H1 (cell line): ENCODE measurements at regions not wholly inside any gene's neighbourhood (a gene's known extent, or its start where the extent isn't known, plus 50 kb on each side); places are given as distances from the start of the nearest gene placed in this dataset.

Experiments used
- CTCF ChIA-PET: fragments of 300-600 bp; sonication (Branson Sonifier 250); formaldehyde crosslinking; loops from one replicate; lab custom pipeline; 2021; ENCODE audit not compliant: partially characterized antibody; lab: Charles Lee
- POLR2A ChIA-PET: fragments of 300-600 bp; sonication (Branson Sonifier 250); formaldehyde crosslinking; loops from one replicate; lab custom pipeline; 2021; ENCODE audit warnings: inconsistent platforms; ENCODE audit not compliant: partially characterized antibody; lab: Charles Lee
- DNase-seq, 2 experiments: peaks; one replicate each; pipeline versions ENCODE4 v3.0.0 to v3.0.0-alpha.2; 2010 to 2022; ENCODE audit warnings: low spot score in 2 of 2, low read depth in 1 of 2, mixed read lengths in 1 of 2
- FAIRE-seq: peaks from 2 replicates; lab custom pipeline; 2011; peaks lifted over from hg19 to GRCh38; lab: Jason Lieb, UNC
- H2AFZ ChIP-seq: 2 replicates; pipeline ENCODE4 v1.8.1; 2012; ENCODE audit warnings: low read length, inconsistent platforms
- H2AK5ac ChIP-seq: 2 replicates; pipeline ENCODE4 v1.6.1; 2013; ENCODE audit warnings: low read depth, low read length
- H2BK120ac ChIP-seq: replicated peaks from 2 replicates; pipeline ENCODE3; 2013; ENCODE audit warnings: low read depth, low read length, inconsistent platforms
- H2BK12ac ChIP-seq: 2 replicates; pipeline ENCODE4 v1.6.1; 2013; ENCODE audit warnings: low read depth, low read length
- H2BK15ac ChIP-seq: 2 replicates; pipeline ENCODE4 v1.6.1; 2013; ENCODE audit warnings: low read length
- H2BK20ac ChIP-seq: 2 replicates; pipeline ENCODE4 v1.6.1; 2013; ENCODE audit warnings: low read length
- H2BK5ac ChIP-seq: 2 replicates; pipeline ENCODE4 v1.6.1; 2013; ENCODE audit warnings: low read depth, low read length
- H3K14ac ChIP-seq: 2 replicates; pipeline ENCODE4 v1.6.1; 2013; ENCODE audit warnings: inconsistent platforms; ENCODE audit not compliant: insufficient read length
- H3K18ac ChIP-seq: 2 replicates; pipeline ENCODE4 v1.6.1; 2013; ENCODE audit warnings: low read length; ENCODE audit errors: extremely low read depth
- H3K23ac ChIP-seq: 2 replicates; pipeline ENCODE4 v1.6.1; 2013; ENCODE audit warnings: inconsistent platforms; ENCODE audit not compliant: insufficient read length
- H3K23me2 ChIP-seq: 2 replicates; pipeline ENCODE4 v1.6.1; 2013; ENCODE audit warnings: low read depth, low read length
- H3K27ac ChIP-seq: 2 replicates; pipeline ENCODE4 v1.6.1; 2011; ENCODE audit warnings: low read depth, low read length, inconsistent platforms
- H3K27me3 ChIP-seq, 4 experiments: replicated peaks in 1 of 4; 1 replicate in 1 of 4; 2 replicates in 3 of 4; pipeline versions ENCODE4 v1.6.1 to v1.8.1; 2011 to 2013; ENCODE audit warnings: low read length in 3 of 4, mild to moderate bottlenecking in 3 of 4, inconsistent platforms in 2 of 4, mixed read lengths in 2 of 4, moderate library complexity in 1 of 4; ENCODE audit not compliant: control insufficient read depth in 3 of 4, insufficient read depth in 3 of 4; ENCODE audit errors: extremely low read depth in 1 of 4
- H3K36me3 ChIP-seq, 4 experiments: 2 replicates each; pipeline versions ENCODE4 v1.6.1 to v1.8.1; 2011 to 2013; ENCODE audit warnings: mild to moderate bottlenecking in 4 of 4, low read length in 3 of 4, moderate library complexity in 2 of 4, control low read depth in 1 of 4, inconsistent platforms in 1 of 4; ENCODE audit not compliant: insufficient read depth in 4 of 4, control insufficient read depth in 2 of 4
- H3K4ac ChIP-seq: replicated peaks from 2 replicates; pipeline ENCODE3; 2013; ENCODE audit warnings: low read length, low read depth, mixed read lengths, inconsistent platforms; ENCODE audit not compliant: insufficient read length
- H3K4me1 ChIP-seq, 4 experiments: replicated peaks in 1 of 4; 1 replicate in 1 of 4; 2 replicates in 3 of 4; pipeline versions ENCODE4 v1.6.1 to v1.8.1; 2011 to 2013; ENCODE audit warnings: low read length in 3 of 4, inconsistent platforms in 2 of 4, mixed read lengths in 1 of 4; ENCODE audit not compliant: insufficient read depth in 4 of 4, control insufficient read depth in 3 of 4
- H3K4me2 ChIP-seq, 2 experiments: 2 replicates each; pipeline versions ENCODE4 v1.6.1 to v1.8.1; 2011 to 2013; ENCODE audit warnings: low read depth in 2 of 2, low read length in 2 of 2, control low read depth in 1 of 2, inconsistent platforms in 1 of 2, mild to moderate bottlenecking in 1 of 2; ENCODE audit not compliant: insufficient read depth in 1 of 2
- H3K4me3 ChIP-seq, 4 experiments: fragments of 200-600, 300-600 bp in 1 of 4; sonication (generic), shearing (Covaris generic), sonication (Bioruptor Twin) in 1 of 4; 2 replicates each; pipeline versions ENCODE4 v1.5.1 to v1.8.1; 2011 to 2016; ENCODE audit warnings: low read length in 4 of 4, low read depth in 3 of 4, control low read depth in 2 of 4, inconsistent platforms in 2 of 4, mild to moderate bottlenecking in 2 of 4, mixed read lengths in 1 of 4, moderate library complexity in 1 of 4; ENCODE audit not compliant: insufficient read depth in 2 of 4; ENCODE audit errors: extremely low read depth in 1 of 4
- H3K56ac ChIP-seq: replicated peaks from 2 replicates; pipeline ENCODE3; 2013; ENCODE audit warnings: low read depth, mild to moderate bottlenecking, mixed read lengths, low read length, inconsistent platforms; ENCODE audit not compliant: insufficient read length
- H3K79me1 ChIP-seq: 2 replicates; pipeline ENCODE4 v1.6.1; 2013; ENCODE audit warnings: low read depth, low read length, control low read depth
- H3K79me2 ChIP-seq, 2 experiments: 2 replicates each; pipeline versions ENCODE4 v1.6.1 to v1.8.1; 2012 to 2013; ENCODE audit warnings: low read length in 2 of 2, mild to moderate bottlenecking in 2 of 2, inconsistent platforms in 1 of 2; ENCODE audit not compliant: insufficient read depth in 2 of 2, control insufficient read depth in 1 of 2
- H3K9ac ChIP-seq, 4 experiments: replicated peaks in 1 of 4; 1 replicate in 1 of 4; 2 replicates in 3 of 4; pipeline versions ENCODE4 v1.6.1 to v1.8.1; 2011 to 2013; ENCODE audit warnings: low read depth in 3 of 4, low read length in 3 of 4, control low read depth in 2 of 4, mild to moderate bottlenecking in 2 of 4, moderate library complexity in 2 of 4, inconsistent platforms in 1 of 4; ENCODE audit errors: extremely low read depth in 1 of 4
- H3K9me3 ChIP-seq, 2 experiments: 2 replicates each; pipeline versions ENCODE4 v1.6.1 to v1.8.1; 2012 to 2013; ENCODE audit warnings: mild to moderate bottlenecking in 2 of 2, moderate library complexity in 2 of 2, control low read depth in 1 of 2, inconsistent platforms in 1 of 2, low read depth in 1 of 2, low read length in 1 of 2, mixed read lengths in 1 of 2; ENCODE audit not compliant: insufficient read depth in 2 of 2
- H4K20me1 ChIP-seq, 2 experiments: replicated peaks in 1 of 2; 2 replicates each; pipeline versions ENCODE3 to v1.8.1; 2011 to 2013; ENCODE audit warnings: inconsistent platforms in 2 of 2, low read length in 2 of 2, mild to moderate bottlenecking in 1 of 2; ENCODE audit not compliant: insufficient read depth in 2 of 2, control insufficient read depth in 1 of 2
- H4K5ac ChIP-seq: 2 replicates; pipeline ENCODE4 v1.6.1; 2013; ENCODE audit warnings: low read length, low read depth, mixed read lengths, inconsistent platforms; ENCODE audit not compliant: insufficient read length
- H4K8ac ChIP-seq: 2 replicates; pipeline ENCODE4 v1.8.0; 2013; ENCODE audit warnings: mild to moderate bottlenecking, moderate library complexity, low read length, inconsistent platforms; ENCODE audit not compliant: insufficient read depth; ENCODE audit errors: extremely low read depth
- H4K91ac ChIP-seq: replicated peaks from 2 replicates; pipeline ENCODE3; 2013; ENCODE audit warnings: low read length, mixed read lengths, inconsistent platforms; ENCODE audit not compliant: insufficient read length
- ASH2L ChIP-seq: fragments of 200-600, 300-600 bp; sonication (generic); IDR thresholded peaks from one replicate; pipeline ENCODE4 v1.7.1; 2017; ENCODE audit warnings: low read length
- BCL11A ChIP-seq, 2 experiments: IDR thresholded peaks; one replicate each; pipeline ENCODE4 v1.6.1; 2011; ENCODE audit warnings: low read depth in 2 of 2, low read length in 2 of 2, mild to moderate bottlenecking in 2 of 2
- CEBPB ChIP-seq: IDR thresholded peaks from 2 replicates; pipeline ENCODE4 v1.6.1; 2012; ENCODE audit warnings: low read depth, low read length
- CHD2 ChIP-seq: IDR thresholded peaks from 2 replicates; pipeline ENCODE4 v1.6.1; 2012; ENCODE audit warnings: low read length, improper control_type of control experiment
- EZH2 ChIP-seq: fragments of 200-600 bp; sonication (generic); IDR thresholded peaks from 2 replicates; pipeline ENCODE4 v1.7.1; 2012; ENCODE audit warnings: low read depth, mild to moderate bottlenecking, moderate library complexity, low read length, inconsistent platforms; ENCODE audit not compliant: severe bottlenecking
- FOSL1 ChIP-seq: IDR thresholded peaks from 2 replicates; pipeline ENCODE4 v1.6.1; 2011; ENCODE audit warnings: mild to moderate bottlenecking, low read depth, low read length, moderate library complexity; ENCODE audit not compliant: insufficient read depth
- KDM4A ChIP-seq: IDR thresholded peaks from one replicate; pipeline ENCODE4 v1.7.1; 2012; ENCODE audit warnings: low read depth, mild to moderate bottlenecking, moderate library complexity, low read length, inconsistent platforms; ENCODE audit not compliant: severe bottlenecking
- MAFK ChIP-seq: IDR thresholded peaks from 2 replicates; pipeline ENCODE4 v1.6.1; 2012; ENCODE audit warnings: low read depth, mild to moderate bottlenecking, improper control_type of control experiment, low read length
- POLR2AphosphoS5 ChIP-seq: IDR thresholded peaks from 2 replicates; pipeline ENCODE4 v1.6.1; 2011; ENCODE audit warnings: low read depth, low read length
- RAD21 ChIP-seq, 2 experiments: IDR thresholded peaks in 1 of 2; conservative IDR thresholded peaks in 1 of 2; 2 replicates each; pipeline ENCODE4 v1.6.1; 2011; ENCODE audit warnings: low read depth in 2 of 2, low read length in 2 of 2, improper control_type of control experiment in 1 of 2, inconsistent platforms in 1 of 2, mild to moderate bottlenecking in 1 of 2, moderate library complexity in 1 of 2
- SIRT6 ChIP-seq: IDR thresholded peaks from one replicate; pipeline ENCODE4 v1.7.1; 2012; ENCODE audit warnings: low read length, inconsistent platforms
- SP1 ChIP-seq: IDR thresholded peaks from 2 replicates; pipeline ENCODE4 v1.6.1; 2011; ENCODE audit warnings: low read depth, low read length
- SRF ChIP-seq: IDR thresholded peaks from 2 replicates; pipeline ENCODE4 v1.6.1; 2011; ENCODE audit warnings: mild to moderate bottlenecking, low read depth, low read length, moderate library complexity
- WGBS, 2 experiments: shearing (Covaris generic) in 1 of 2; methylation state at CpG; one replicate each; pipeline versions ENCODE4 v1.1.6 to v1.1.7; 2013 to 2015; ENCODE audit warnings: low lambda C conversion rate in 2 of 2, mixed read lengths in 2 of 2, inconsistent platforms in 1 of 2, low coverage in 1 of 2, missing lambda C conversion rate in 1 of 2; ENCODE audit not compliant: insufficient replicate concordance in 2 of 2, insufficient coverage in 1 of 2, insufficient read length in 1 of 2; ENCODE audit errors: extremely low coverage in 1 of 2, missing lambda C conversion rate in 1 of 2; 5-methylcytosine and 5-hydroxymethylcytosine counted together
- TF ChIP-seq, protein P1 (sequence below): IDR thresholded peaks from 2 replicates; pipeline ENCODE4 v1.6.1; 2011; ENCODE audit warnings: low read length, improper control_type of control experiment

DNA sequence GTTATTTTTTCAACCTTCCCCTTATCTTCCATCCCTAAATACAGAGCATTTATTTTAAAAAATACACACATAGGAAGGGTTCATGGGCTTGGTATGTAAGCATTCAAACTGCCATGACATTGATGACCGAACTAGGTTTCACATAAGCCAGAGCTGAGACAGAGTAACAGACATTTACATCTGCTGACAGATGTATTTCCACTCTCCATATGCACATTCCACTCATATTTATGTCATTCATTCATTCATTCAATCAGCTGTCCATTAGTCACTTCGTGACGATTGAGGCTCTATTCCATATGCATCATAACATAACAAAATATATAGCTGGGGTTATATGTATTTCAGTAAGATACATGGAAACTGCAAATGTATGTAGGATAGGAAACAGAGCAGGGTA is 145.5 kb upstream of the OTX2 start:
- Histone ChIP-seq H3K18ac (no peak overlapping the region), H4K5ac (no peak overlapping the region), H3K56ac (no peak overlapping the region), H3K36me3 (no peaks in the 10 kb centered on the region), H3K9me3 (no peaks in the 10 kb centered on the region), H3K23ac (no peak overlapping the region), H3K14ac (no peak overlapping the region), H3K4ac (no peak overlapping the region), H3K79me1 (no peaks in the 10 kb centered on the region), H3K27ac (no peak overlapping the region), H3K23me2 (no peaks in the 10 kb centered on the region), H2BK120ac (no peak overlapping the region), H3K4me2 (no peak overlapping the region), H4K8ac (no peak overlapping the region), H3K27me3 (no peaks in the 10 kb centered on the region), H3K79me2 (no peaks in the 10 kb centered on the region), H3K4me1 (peaks cover 0 to 7% (median 0%) of the 10 kb centered on the region in 4 experiments; a peak in 2 of 7 replicates), H2AFZ (no peak overlapping the region), H4K91ac (no peak overlapping the region), H2BK12ac (no peak overlapping the region), H2AK5ac (no peak overlapping the region), H2BK20ac (no peak overlapping the region), H3K9ac (no peak overlapping the region), H3K4me3 (no peak overlapping the region), H2BK15ac (no peak overlapping the region), H4K20me1 (no peaks in the 10 kb centered on the region), H2BK5ac (no peak overlapping the region)
- FAIRE-seq (no peak), DNase-seq (no peak)
- ChIA-PET CTCF (interaction anchor here (0.8 to 2.2 kb wide), 2 partner anchors 53 to 179 kb away, joined by 3 to 5 read pairs; no protein-coding TSS in a partner anchor), POLR2A (no interaction called here)
- WGBS, 2 experiments = 93% methylated on average over 3 of the region's 3 CpGs; no CpG with 5 or more reads in 1 of the 2 experiments
- TF ChIP-seq CHD2 = no peak
- TF ChIP-seq SIRT6 = no peak
- no peak for TF ChIP-seq POLR2AphosphoS5
- no peak for TF ChIP-seq FOSL1
- no peak for TF ChIP-seq MAFK
- TF ChIP-seq, protein P1, sequence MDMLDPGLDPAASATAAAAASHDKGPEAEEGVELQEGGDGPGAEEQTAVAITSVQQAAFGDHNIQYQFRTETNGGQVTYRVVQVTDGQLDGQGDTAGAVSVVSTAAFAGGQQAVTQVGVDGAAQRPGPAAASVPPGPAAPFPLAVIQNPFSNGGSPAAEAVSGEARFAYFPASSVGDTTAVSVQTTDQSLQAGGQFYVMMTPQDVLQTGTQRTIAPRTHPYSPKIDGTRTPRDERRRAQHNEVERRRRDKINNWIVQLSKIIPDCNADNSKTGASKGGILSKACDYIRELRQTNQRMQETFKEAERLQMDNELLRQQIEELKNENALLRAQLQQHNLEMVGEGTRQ = no peak
- TF ChIP-seq ASH2L = no peak
- TF ChIP-seq KDM4A = no peak
- no peak for TF ChIP-seq SRF
- no peak for TF ChIP-seq CEBPB
- TF ChIP-seq RAD21 (IDR thresholded peaks at IDR 0.05 in 1 of 2, conservative IDR thresholded peaks at IDR 0.05 in 1 of 2; ENCODE audit: low read depth in 2 of 2, low read length in 2 of 2) = no peak
- no peak for TF ChIP-seq EZH2
- no peak for TF ChIP-seq BCL11A (IDR thresholded peaks at IDR 0.05; ENCODE audit: low read depth in 2 of 2, low read length in 2 of 2)
- TF ChIP-seq SP1 = no peak
